GM18907 (cell line): ENCODE measurements at regions not wholly inside any gene's neighbourhood (a gene's known extent, or its start where the extent isn't known, plus 50 kb on each side); places are given as distances from the start of the nearest gene placed in this dataset.

Experiments
- ATAC-seq: cut with Tn5 transposase; IDR thresholded peaks from one replicate; pipeline ENCODE4 v1.9.1; 2021; ENCODE audit warnings: mild to moderate bottlenecking, moderate library complexity; ENCODE audit not compliant: unreplicated experiment

- ATAC-seq: no peak
These were observed 58.6 kb downstream of the TMEM17 start for GRCh38 chr2:62447411-62447810.

GRCh38 chr2:62446491-62446890 is 59.5 kb downstream of the TMEM17 start:
- ATAC-seq: no peak

DNA sequence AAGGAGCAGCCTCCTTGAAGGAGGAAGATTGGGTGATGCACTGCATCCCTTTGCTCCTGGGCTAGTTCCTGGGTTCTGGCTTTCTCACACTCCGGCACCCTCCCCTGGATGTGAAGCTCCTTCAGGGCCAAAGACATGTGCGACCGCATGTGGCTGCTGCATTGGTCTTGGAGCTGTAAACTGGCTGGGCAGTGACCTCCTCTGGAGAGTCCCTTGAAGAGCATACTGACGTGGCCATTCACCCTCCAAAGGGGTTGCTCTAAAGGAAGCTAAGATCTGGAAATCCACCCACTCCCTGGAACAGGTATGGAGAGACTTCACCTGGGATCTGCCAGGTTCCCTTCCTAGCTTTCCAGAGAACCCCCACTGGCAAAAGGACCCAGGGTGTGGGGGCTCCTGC is 62.1 kb downstream of the TMEM17 start:
- ATAC-seq: no peak

GRCh38 chr2:62443471-62443870 is 62.5 kb downstream of the TMEM17 start:
- ATAC-seq: no peak

DNA sequence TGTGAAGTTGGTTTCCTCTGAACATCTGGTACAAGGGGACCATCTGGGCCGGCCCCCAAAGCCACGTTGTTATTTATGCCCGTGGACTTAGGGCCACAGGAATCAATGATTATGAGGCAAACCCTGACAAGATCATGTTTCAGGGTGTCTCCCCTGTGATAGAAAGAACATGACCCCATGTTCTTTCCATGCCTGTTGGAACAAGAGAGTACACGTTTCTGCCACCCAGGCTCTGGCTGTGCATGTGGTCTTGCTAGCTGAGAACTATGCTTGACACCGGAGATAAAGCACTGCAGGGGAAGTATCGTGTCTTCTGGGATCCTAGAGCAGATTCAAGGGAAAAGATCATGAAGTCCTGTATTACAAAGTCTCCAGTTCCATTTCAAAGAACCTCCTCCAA is 64.2 kb downstream of the TMEM17 start:
- no peak for ATAC-seq

GRCh38 chr2:62441421-62441820 is 64.6 kb downstream of the TMEM17 start:
- no peak for ATAC-seq

DNA sequence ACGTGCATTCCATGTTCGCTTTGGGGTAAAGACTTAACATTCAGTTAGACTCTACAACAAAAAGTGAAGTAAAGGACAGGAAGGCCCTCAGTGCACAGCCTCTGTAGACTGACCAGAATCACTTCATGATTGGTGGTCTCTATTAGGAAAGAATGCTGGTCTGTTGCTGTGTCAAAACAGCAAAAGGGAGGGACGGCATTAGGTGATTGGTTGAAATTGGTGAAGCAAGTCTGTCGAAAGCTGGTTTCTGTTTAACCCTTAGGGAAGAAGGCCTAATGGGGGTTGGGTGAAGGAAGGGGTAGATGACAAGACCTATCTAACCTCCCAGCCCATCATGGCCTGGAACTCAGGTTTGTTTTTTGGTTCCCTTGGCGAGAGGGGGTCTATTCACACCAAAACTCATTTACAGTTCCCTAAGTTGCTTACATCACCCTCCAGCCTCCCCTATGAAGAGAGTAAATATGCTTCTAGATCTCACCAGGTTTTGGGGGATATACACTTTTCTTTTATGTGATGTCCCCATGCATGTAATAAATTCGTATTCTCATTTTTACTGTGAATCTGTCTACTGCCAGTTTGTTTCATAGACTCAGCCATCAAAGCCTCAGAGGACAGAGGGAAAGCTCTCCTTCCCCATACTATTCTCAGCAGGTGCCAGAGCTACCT is 65.6 kb downstream of the TMEM17 start:
- no peak for ATAC-seq

GRCh38 chr2:62439425-62439824 is 66.6 kb downstream of the TMEM17 start:
- no peak for ATAC-seq

DNA sequence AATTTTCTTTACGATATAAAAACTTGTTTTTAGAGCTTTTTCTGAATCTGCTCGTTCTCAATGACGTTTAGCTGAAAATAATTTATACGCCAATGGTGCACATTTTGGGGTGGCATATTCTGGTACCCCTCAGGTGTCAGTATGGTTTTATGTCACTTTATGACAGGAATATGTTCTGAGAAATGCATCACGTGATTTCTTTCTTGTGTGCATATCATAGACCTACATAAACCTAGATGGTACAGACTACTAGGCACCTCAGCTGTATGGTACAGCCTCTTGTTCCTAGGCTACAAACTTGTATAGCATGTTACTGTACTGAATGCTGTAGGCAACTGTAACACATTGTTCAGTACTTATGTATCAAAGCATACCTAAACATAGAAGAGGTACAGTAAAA is 68.2 kb downstream of the TMEM17 start:
- ATAC-seq: no peak

GRCh38 chr2:62435720-62436119 is 70.3 kb downstream of the TMEM17 start:
- ATAC-seq: peak; percentile 85

GRCh38 chr2:62432407-62432806 is 73.6 kb downstream of the TMEM17 start:
- ATAC-seq: no peak

DNA sequence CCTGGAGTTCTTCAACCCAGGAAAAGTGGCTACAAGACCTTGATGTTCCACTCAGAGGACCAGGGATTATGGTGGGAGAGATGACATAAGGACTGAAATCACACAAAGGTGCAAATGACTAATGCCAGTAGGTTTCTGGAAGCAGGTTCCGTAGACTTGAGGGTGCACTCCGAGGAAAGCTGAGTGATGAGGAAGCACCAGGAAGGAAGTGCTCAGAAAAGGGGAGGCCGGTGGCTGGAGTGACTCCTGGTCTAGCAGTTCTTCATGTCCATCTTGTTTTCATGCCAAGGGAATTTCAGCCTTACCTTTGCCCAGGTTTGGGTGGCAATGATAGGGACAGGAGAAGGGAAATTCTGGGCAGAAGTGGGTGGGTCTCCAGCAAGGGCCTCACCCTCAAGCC is 74.5 kb downstream of the TMEM17 start:
- no peak for ATAC-seq

DNA sequence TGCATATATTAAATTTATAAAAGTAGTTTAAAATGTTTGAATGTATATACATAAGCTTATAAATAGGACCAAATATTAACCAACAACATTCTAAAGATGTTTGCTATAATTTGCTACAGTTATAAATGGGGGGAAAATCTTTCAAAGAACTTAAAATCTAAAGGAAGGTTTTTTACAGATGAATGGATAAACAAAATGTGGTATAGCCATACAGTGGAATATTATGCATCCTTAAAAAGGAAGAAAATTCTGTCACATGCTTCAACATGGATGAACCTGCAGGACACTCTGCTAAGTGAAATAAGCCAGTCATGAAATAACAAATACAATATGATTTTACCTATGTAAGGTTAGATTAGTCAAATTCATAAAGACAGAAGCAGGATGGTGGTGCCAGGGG is 75.8 kb downstream of the TMEM17 start:
- no peak for ATAC-seq

DNA sequence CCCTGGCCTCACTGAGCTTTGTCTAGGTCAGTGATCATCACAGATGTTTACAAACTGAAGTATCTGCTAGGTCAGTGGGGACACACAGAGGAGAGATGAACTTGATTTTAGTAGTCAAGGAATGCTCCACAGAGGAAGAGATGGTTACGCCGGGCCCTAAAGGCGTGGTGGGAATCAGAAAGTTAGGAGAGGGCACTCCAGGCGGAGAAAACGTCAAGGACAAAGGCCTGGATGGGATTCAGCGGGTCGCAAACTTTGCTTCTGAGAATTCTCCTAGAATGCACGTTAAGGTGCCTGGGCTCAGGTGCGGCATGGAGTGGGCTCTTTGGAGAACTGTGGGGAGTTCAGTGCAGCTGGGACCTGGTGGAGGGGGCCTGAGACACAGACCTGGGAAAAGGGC is 78.8 kb downstream of the TMEM17 start:
- ATAC-seq: no peak

GRCh38 chr2:62426154-62426912 is 79.7 kb downstream of the TMEM17 start:
- ATAC-seq: no peak

- no peak for ATAC-seq
These were observed 80.3 kb downstream of the TMEM17 start for GRCh38 chr2:62425684-62426083.

- no peak for ATAC-seq
These were observed 81.1 kb downstream of the TMEM17 start for GRCh38 chr2:62424899-62425298.

GRCh38 chr2:62423883-62424458 is 82.0 kb downstream of the TMEM17 start:
- no peak for ATAC-seq

DNA sequence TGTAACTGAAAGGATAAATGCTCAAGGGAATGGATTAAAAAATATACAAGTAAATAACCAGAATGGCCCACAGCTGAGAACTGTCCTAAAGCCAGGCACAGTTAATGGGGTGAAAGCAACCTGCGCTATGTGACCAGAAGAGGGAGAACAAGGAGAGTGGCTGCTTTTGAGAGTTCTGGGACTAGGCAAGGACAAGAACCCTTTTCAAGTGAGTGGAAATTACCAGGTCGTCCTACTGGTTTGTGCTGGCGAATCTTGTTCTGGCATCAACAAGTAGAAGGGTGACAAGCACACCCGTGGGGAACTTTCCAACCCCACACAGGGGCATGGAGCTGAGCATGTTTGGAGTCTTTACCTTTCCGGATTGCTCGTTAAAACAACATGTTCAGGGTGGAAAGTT is 82.8 kb downstream of the TMEM17 start:
- no peak for ATAC-seq

GRCh38 chr2:62415518-62415917 is 90.5 kb downstream of the TMEM17 start:
- ATAC-seq: no peak

DNA sequence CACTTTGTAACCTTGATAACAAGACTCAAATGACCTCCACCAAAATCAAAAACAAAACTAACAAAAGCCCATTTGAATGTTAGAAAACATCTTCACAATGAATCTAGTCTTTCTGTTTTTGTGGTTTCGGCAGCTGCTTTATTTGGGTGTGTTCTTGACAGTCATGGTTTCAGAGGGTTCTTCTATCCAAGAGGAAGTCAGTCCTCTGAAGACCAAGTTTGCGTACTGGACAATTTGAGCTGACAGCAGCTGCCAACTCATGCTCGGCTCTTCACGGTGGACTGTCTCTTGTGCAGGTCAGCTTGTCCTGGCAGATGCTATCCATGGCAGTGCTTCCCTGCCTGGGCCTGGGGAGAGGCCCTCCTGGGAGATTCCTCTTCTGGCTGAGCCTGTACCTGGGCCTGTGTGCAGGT is 91.0 kb downstream of the TMEM17 start:
- peak; percentile 73 for ATAC-seq

GRCh38 chr2:62413116-62413663 is 92.8 kb downstream of the TMEM17 start:
- no peak for ATAC-seq
